GM19328 (cell line): ENCODE measurements at regions not wholly inside any gene's neighbourhood (a gene's known extent, or its start where the extent isn't known, plus 50 kb on each side); places are given as distances from the start of the nearest gene placed in this dataset.

ENCODE experiments used
- ATAC-seq: cut with Tn5 transposase; IDR thresholded peaks from one replicate; pipeline ENCODE4 v1.9.1; 2021; ENCODE audit warnings: mild to moderate bottlenecking, moderate library complexity; ENCODE audit not compliant: unreplicated experiment

GRCh38 chr16:73887911-73888310, 408.7 kb upstream of the PSMD7 start:
- no peak for ATAC-seq

- ATAC-seq = no peak
Measured at GRCh38 chr16:73886426-73886825, 410.2 kb upstream of the PSMD7 start.

- no peak for ATAC-seq
Measured at GRCh38 chr16:73885319-73885718, 411.3 kb upstream of the PSMD7 start.

- no peak for ATAC-seq
Measured at GRCh38 chr16:73883841-73884240, 412.8 kb upstream of the PSMD7 start.

- ATAC-seq = no peak
Measured at GRCh38 chr16:73883126-73883525, 413.5 kb upstream of the PSMD7 start.

- ATAC-seq = no peak
Measured at GRCh38 chr16:73882651-73883050, 414.0 kb upstream of the PSMD7 start.

- ATAC-seq = no peak
Measured at GRCh38 chr16:73882033-73882432, 414.6 kb upstream of the PSMD7 start.

- ATAC-seq = no peak
Measured at GRCh38 chr16:73879621-73880020, 417.0 kb upstream of the PSMD7 start.

- ATAC-seq = no peak
Measured at GRCh38 chr16:73878611-73879010, 418.0 kb upstream of the PSMD7 start.

GRCh38 chr16:73877150-73877549, 419.5 kb upstream of the PSMD7 start:
- no peak for ATAC-seq

GRCh38 chr16:73875996-73876690, 420.5 kb upstream of the PSMD7 start:
- ATAC-seq = no peak

- ATAC-seq = no peak
Measured at GRCh38 chr16:73874324-73874723, 422.3 kb upstream of the PSMD7 start.

- no peak for ATAC-seq
Measured at GRCh38 chr16:73873643-73874042, 423.0 kb upstream of the PSMD7 start.

- no peak for ATAC-seq
Measured at GRCh38 chr16:73872856-73873255, 423.8 kb upstream of the PSMD7 start.

GRCh38 chr16:73871088-73871733, 425.4 kb upstream of the PSMD7 start:
- no peak for ATAC-seq

- no peak for ATAC-seq
Measured at GRCh38 chr16:73869126-73869525, 427.5 kb upstream of the PSMD7 start.

GRCh38 chr16:73864868-73865267, 431.7 kb upstream of the PSMD7 start:
- ATAC-seq = no peak

- ATAC-seq = no peak
Measured at GRCh38 chr16:73858326-73858725, 438.3 kb upstream of the PSMD7 start.

- no peak for ATAC-seq
Measured at GRCh38 chr16:73853968-73854367, 442.6 kb upstream of the PSMD7 start.

GRCh38 chr16:73852561-73852960, 444.1 kb upstream of the PSMD7 start:
- no peak for ATAC-seq

GRCh38 chr16:73848993-73849392, 447.6 kb upstream of the PSMD7 start:
- no peak for ATAC-seq

- ATAC-seq = no peak
Measured at GRCh38 chr16:73847090-73847489, 449.5 kb upstream of the PSMD7 start.

GRCh38 chr16:73846356-73846755, 450.3 kb upstream of the PSMD7 start:
- ATAC-seq = no peak
